GM21381 (cell line): ENCODE measurements at regions not wholly inside any gene's neighbourhood (a gene's known extent, or its start where the extent isn't known, plus 50 kb on each side); places are given as distances from the start of the nearest gene placed in this dataset.

ENCODE experiments used
- ATAC-seq: cut with Tn5 transposase; IDR thresholded peaks from one replicate; pipeline ENCODE4 v1.9.1; 2021; ENCODE audit warnings: mild to moderate bottlenecking, moderate library complexity; ENCODE audit not compliant: unreplicated experiment

DNA sequence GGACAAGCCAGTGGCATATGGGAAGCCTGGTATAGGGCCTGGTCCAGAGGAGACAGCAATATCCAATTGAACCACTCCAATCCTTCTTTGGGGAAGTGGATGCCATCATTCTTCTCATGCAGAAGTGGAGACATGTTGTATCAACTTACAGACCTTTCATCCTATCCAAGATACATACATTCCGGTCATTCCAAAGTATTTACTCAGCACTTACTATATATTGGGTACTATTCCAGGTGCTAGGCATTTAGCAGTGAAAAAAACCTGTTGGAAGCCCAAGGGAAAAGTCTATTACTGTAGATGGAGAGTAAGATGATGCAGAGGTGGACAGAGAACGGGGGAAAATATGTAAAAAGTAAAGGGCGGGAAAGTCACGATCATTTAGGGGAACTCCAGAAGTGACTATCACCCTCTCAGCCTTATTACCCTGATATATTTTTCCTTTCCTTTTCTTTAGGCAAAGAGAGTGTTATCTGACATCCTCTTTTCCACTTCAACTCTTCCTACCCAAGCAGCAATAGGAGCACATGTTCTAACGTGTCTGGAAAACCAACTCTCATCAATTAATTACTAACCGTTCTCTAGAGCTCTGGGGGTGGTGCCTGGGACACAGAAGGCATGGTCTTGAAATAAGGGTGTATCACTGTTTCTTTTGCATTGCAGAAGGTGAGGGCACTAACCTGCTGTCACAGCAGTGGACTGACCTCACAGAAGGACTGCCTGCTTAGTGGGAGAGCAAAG is 210.1 kb upstream of the MAF start:
- ATAC-seq = no peak

DNA sequence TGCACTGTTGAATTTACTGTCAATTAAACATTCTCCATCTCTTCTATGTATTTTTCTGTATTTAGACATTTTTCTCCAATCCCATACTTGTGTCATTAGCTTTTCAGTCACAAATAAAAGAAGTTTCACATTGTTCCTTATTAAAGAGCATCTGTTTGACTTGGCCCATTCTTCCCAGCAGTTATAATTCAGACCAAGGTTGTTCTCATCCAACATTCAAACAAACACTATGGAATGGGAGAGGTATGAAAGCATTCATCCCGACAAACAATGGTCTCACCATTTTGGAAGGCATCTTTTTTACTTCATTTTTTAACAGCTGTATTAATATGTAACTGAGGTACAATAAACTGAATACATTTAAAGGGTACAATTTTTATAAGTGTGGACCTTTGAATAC is 208.8 kb upstream of the MAF start:
- ATAC-seq = no peak

DNA sequence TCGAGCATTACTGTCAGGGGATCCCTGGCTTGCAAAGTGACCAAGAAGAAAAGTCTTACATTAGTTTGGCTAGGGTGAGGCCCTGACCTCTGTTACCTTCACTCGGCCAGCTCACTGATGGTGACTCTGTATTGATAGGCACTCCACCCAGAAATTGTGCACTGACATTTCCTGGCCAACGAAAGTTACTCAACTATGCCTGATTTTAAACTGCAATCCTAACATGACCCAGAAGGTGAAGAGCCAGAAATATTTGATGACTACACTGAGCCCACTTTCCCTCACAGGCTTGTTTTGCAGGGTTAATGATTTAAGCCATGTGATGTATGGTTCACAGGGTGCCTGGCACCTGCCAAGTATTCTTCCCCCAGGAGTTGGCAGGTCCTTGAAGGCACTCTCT is 208.2 kb upstream of the MAF start:
- no peak for ATAC-seq

DNA sequence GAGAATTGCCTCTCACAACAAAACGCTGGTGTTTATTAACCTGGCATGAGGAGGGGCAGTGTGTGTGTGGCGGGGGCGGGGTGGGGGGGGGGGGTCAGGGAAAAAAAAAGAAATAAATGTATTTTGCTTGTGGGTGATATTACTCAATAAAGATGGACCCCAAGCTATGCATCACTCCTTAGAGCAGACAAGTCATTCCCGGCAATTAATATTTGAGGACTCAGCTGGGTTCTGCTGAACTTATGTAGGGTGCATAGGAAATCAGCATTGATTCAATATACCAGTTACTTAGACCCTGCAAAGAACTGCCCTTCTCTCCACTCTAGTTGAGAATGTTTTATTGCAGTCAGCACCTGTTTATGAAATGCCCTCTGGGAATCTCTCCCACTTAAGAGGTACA is 206.2 kb upstream of the MAF start:
- no peak for ATAC-seq

DNA sequence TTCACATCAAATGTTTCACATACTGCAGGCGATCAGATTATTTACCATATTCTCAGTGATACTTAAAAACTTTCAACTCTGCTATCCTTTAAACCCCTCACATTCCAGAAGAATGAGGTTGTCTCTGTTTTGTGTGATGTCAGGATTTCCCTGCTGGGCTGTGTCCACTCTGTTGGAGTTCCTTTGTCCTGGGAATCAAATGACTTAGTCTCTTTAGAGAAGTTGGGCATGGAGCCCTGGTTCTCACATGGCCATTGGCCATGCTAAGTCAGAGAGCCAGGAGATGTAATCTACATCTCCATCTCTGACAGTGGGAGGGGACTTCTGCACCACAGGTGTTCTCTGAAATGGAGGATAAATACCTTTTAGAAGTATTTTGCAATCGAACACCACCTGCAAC is 205.1 kb upstream of the MAF start:
- ATAC-seq = no peak

DNA sequence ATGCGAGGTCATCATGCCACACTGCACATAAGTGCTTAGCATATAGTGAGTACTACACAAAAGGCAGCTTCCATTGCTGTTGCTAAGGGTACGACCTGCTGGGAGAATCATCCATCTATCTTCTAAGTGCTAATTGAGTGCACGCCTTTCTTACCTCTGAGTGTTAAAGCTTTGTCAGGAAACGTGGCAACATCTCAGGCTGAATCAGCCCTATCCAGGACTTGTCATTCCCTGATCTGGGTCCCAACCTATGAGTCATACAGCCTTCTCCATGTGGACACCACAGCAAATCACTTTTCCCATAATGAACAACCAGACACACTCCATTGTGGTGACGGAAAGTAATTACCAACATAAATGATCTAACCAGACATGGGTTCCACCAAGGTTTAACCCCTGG is 201.1 kb upstream of the MAF start:
- ATAC-seq = no peak

- no peak for ATAC-seq
These were observed 199.6 kb upstream of the MAF start for GRCh38 chr16:79800016-79800608.

DNA sequence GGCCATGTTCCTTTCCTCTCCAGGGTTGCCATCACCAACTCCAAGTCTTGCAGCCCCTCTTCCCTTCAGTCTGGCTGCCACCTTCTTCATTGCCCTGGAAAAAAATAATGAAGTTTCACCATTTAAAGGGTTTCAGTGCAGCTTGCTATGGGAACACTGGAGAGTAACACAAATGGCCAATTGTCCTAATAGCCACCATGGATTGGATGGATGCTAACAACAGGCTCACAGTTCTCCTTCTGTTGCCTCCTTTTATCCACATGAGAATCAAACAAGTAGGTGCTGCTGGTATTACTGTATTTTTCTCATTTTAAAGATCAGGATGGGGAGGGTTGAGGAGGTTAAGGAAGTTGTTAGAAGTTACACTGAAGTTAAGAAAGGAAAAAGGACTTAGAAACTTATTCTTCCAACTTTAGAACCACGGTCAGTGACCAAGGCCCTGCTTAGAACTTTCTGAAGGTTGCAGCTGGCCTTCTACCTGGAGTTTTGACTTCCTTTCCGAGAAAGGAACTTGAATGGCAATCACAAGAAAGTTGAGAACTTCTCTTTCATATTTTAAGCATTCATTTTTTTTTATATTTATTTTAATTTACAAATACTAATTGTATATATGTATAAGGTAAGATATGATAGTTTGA is 198.0 kb upstream of the MAF start:
- ATAC-seq = no peak

DNA sequence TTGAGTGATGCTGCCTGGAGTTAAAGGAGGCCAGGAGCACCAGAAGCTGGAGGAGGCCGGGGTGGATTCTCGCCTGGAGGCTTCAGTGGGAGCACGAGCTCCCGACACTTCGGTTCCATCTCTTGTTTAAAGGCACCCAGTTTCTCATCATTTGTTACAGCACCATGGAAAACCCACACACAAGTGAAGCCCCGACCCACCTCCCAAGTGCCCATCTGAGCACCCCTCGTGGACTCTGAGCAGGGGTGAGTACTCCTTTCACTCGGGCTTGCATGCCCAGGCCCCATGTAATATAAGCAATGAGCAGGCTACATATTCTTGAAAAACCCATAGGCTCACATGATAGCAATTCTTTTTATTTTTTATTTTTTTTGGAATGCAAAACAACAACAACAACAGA is 196.9 kb upstream of the MAF start:
- no peak for ATAC-seq

DNA sequence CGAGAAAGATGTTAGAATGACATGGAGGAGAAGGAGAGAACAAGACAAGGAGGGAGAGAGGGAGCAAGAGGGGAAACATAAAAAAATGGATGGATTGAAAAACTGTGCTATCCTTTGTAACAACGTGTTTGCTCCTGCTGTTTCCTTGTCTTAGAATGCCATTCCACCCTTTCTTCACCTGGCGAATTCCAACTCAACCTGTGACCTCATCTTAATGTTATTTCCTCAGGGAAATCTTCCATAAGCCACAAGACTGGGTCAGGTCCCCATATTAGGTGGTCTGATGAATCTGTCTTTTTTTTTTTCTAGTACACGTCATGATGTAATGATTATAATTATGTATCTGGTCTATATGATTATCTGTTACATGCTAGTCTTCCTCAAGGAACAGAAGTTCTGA is 195.0 kb upstream of the MAF start:
- ATAC-seq = no peak

DNA sequence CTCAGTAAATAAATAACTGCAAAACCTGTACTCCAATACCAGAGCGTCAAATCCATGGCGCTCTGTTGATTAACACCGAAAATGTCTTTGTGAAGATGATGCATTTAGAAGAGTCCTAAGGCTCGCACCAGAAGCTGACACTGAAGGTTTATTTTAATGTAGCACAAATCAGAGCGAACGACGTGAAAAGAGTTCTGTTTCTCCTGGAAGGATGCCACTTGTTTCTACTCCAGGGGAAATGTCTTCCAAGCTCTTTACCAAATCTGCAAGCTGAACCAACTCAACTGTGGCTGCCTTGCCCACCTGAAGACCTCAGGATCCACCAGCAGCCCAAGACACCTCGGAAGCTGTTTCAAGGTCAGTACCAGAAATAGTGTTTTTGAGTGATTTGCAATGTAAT is 194.4 kb upstream of the MAF start:
- ATAC-seq = no peak

DNA sequence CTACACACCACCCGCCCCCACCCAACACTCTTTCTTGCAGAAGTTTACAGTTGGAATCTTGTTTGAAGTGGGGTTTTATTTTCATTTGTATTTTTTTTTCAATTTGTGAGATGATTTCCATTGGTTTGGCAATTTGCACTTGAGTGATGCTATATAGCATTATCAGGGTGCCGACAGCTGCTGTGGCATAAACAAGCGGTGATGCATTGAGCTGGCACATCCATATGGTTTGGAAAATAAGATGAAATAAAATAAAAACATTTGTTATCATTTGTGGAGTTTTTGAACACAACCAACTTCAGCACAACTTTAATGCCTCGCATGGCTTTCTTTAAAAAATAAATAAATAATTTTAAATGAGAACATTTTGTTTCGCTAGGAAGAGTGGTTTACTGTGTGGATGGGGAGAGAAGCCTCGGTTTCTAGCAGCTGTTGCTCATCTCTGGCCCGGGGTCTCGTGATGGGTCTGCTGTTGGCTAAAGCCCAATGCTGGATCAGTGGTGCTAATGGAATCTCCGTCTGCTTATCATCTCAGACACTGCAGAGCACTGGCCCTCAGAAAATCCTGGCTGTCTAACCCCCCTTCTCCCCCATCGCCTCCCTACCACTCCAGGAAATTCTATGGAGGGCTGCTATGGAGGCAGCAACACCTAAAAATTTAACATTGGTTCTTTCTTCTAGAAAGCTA is 192.3 kb upstream of the MAF start:
- no peak for ATAC-seq

DNA sequence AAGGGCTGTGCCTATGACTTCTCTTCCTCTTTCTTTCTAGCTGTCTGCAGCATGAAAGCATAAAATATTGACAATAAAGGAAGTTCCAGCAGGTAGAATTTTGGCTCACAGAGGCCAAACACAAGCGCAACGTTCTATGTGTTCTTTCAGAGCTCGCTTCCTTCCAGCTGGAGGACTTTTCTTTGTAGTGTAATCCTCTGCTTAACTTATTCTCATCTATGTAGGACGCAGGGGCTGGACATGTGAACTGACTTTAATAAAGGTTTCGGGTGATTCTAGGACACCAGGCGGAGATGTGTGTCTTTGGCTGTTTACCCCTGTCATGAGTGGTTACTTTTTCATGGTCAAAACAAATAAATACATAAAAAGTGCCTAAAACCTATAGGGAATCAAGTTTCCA is 191.5 kb upstream of the MAF start:
- no peak for ATAC-seq

DNA sequence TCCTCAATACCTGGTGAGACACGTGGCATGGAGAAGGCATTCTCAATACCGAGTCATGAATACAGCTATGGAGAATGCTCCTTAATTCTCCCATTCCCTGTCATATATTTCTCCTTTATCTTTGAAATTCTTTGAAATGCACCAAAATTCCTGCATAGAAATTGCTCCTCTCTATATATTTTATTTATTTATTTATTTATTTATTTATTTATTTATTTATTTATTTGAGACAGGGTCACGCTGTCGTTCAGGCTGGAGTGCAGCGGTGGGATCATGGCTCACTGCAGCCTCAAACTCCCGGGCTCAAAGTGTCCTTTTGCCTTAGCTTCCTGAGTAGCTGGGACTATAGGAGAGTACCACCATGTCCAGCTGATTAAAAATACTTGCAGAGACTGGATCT is 190.3 kb upstream of the MAF start:
- ATAC-seq = no peak

DNA sequence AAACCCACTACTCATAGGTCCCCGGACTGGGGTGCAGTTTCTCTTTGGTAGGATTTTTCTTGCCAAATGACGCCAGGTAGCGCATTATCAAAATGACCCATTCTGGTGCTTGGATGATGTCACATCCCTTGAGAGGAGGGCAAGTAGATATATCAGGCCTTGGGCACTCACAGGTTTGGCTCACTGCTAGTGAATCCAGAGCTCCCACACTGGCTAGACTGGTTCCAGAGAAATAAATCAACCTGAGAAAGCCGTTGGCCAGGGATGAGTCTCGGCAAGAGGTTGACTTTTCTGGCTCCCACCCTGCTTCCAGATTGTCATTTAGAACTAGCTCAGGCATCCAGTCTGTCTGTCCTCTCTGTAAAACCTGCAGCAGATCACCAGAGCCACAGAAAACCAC is 188.4 kb upstream of the MAF start:
- ATAC-seq = no peak

- ATAC-seq = no peak
These were observed 185.9 kb upstream of the MAF start for GRCh38 chr16:79786389-79786788.

DNA sequence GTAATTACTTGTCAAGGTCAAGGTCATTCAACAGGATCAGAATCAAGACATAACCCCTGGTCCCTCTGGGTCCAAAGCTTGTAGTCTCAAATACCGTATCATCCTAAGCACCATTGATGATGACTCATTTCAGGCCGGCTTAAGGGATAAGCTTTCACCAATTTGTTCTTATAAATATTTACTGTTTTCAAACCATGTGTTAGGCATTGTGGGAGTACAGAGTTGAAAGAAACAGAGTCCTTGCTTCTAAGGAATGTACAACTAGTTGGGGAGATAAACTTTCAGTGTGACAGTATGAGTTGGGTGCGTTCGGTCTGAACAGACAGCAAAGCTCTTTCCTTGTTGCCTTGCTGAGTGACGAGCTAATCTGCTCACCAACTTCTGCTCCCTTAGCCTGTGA is 183.5 kb upstream of the MAF start:
- no peak for ATAC-seq

DNA sequence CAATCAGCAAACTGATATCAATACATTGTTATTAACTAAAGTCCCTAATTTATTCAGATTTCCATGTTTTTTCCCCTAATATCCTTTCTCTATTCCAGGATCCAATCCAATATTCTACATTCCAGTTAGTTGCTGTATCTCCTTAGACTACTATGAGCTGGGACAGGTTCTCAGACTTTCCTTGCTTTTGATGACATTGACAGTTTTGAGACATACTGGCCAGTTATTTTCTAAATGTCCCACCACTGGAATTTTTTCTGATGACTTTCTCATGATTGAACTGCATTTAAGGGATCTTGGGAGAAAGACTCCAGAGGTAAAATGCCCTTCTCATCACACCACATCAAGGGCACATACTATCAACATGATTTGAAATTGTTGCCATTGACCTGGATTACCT is 177.1 kb upstream of the MAF start:
- no peak for ATAC-seq

- no peak for ATAC-seq
These were observed 175.8 kb upstream of the MAF start for GRCh38 chr16:79776243-79776847.

DNA sequence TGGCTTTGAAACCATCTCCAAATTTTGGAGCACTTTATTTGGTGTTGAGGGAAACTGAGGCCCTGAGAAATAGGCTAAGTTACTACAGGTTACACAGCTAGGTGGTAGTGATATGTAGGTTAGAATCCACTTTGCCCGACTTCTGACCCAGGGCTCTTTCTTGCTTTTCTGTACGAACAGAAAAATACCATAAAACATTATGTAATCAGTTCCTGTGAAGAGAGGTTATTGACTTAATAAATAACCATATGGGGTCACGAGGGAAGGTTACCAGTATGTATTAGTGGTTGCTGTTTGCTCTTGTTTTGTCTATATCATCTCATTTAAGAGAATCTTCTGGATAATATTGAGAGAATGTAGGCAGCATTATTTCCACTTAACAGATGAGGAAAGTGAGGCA is 172.2 kb upstream of the MAF start:
- ATAC-seq = no peak

DNA sequence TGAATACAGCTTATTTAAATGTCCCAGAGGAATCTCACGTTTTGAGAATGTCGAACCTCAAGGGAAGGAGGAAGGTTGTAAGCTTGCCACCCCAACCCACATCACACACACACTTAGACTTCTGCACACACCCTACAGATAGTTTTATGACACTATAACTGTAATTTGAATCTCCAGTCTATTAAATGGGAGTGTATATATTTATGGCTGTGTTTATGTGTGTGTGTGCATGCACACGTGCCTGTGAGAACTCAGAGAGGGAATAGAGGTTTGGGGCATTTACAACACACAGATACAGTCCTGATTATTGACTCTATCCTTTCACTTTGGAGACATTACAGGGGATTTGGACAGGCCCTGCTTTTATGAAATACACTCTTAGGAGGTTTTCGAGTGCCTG is 171.5 kb upstream of the MAF start:
- ATAC-seq = no peak
